Stimulated activated CD4-positive, alpha-beta T cell treated with anti-CD3 and anti-CD28 coated beads, Interleukin-15, amount 100 ng/mL, for 48 hours (primary cell): ENCODE measurements at regions not wholly inside any gene's neighbourhood (a gene's known extent, or its start where the extent isn't known, plus 50 kb on each side); places are given as distances from the start of the nearest gene placed in this dataset.
"Not testable (repeated sequence)": the region's sequence is repeated elsewhere in the genome, so short reads cannot be mapped to it uniquely, and the experiment has no call there.

Experiments
- DNase-seq, 2 donors: peaks; one replicate each; pipeline ENCODE4 v3.0.0-alpha.2; 2020; ENCODE audit warnings: low read depth in 2 of 2

GRCh38 chr1:213531369-213532310 is 456.1 kb upstream of the PROX1 start:
- DNase-seq = no peak

GRCh38 chr1:213533125-213533524 is 454.6 kb upstream of the PROX1 start:
- no peak for DNase-seq

- no peak for DNase-seq
These were observed 452.1 kb upstream of the PROX1 start for GRCh38 chr1:213535679-213536078.

- DNase-seq = no peak
These were observed 449.5 kb upstream of the PROX1 start for GRCh38 chr1:213538251-213538650.

GRCh38 chr1:213539464-213539863 is 448.3 kb upstream of the PROX1 start:
- no peak for DNase-seq

GRCh38 chr1:213541641-213542040 is 446.1 kb upstream of the PROX1 start:
- DNase-seq = no peak

GRCh38 chr1:213545181-213545580 is 442.6 kb upstream of the PROX1 start:
- not testable (repeated sequence) for DNase-seq

GRCh38 chr1:213549982-213550381 is 437.8 kb upstream of the PROX1 start:
- no peak for DNase-seq

GRCh38 chr1:213550804-213551203 is 437.0 kb upstream of the PROX1 start:
- no peak for DNase-seq

GRCh38 chr1:213552045-213552444 is 435.7 kb upstream of the PROX1 start:
- DNase-seq = no peak

GRCh38 chr1:213560226-213560625 is 427.5 kb upstream of the PROX1 start:
- DNase-seq = no peak

GRCh38 chr1:213561870-213562269 is 425.9 kb upstream of the PROX1 start:
- DNase-seq = no peak

- DNase-seq = no peak
These were observed 423.5 kb upstream of the PROX1 start for GRCh38 chr1:213564215-213564659.

GRCh38 chr1:213568929-213569815 is 418.6 kb upstream of the PROX1 start:
- DNase-seq = no peak

- no peak for DNase-seq
These were observed 418.0 kb upstream of the PROX1 start for GRCh38 chr1:213569816-213570150.

- no peak for DNase-seq
These were observed 417.3 kb upstream of the PROX1 start for GRCh38 chr1:213570487-213570886.

- no peak for DNase-seq
These were observed 416.4 kb upstream of the PROX1 start for GRCh38 chr1:213571419-213571818.

GRCh38 chr1:213571843-213572242 is 415.9 kb upstream of the PROX1 start:
- DNase-seq = no peak

GRCh38 chr1:213572912-213573647 is 414.7 kb upstream of the PROX1 start:
- DNase-seq = no peak

GRCh38 chr1:213573648-213574009 is 414.1 kb upstream of the PROX1 start:
- DNase-seq = no peak

GRCh38 chr1:213582976-213583567 is 404.7 kb upstream of the PROX1 start:
- no peak for DNase-seq

- no peak for DNase-seq
These were observed 403.5 kb upstream of the PROX1 start for GRCh38 chr1:213584272-213584671.
